Jurkat, Clone E6-1 (cell line): ENCODE measurements at regions not wholly inside any gene's neighbourhood (a gene's known extent, or its start where the extent isn't known, plus 50 kb on each side); places are given as distances from the start of the nearest gene placed in this dataset.
"Not testable (repeated sequence)": the region's sequence is repeated elsewhere in the genome, so short reads cannot be mapped to it uniquely, and the experiment has no call there.

Source experiments
- DNase-seq: peaks from one replicate; pipeline ENCODE4 v3.0.0-alpha.2; 2011; ENCODE audit warnings: low read depth, low spot score
- H3K4me3 ChIP-seq: 2 replicates; pipeline ENCODE4 v1.5.1; 2011; ENCODE audit warnings: mild to moderate bottlenecking, low read length, control low read depth, moderate library complexity

GRCh38 chrX:98897191-98897590, 1512.9 kb downstream of the PCDH19 start:
- DNase-seq: no peak
- H3K4me3 ChIP-seq: no peak overlapping the region

GRCh38 chrX:98850639-98851038, 1559.4 kb downstream of the PCDH19 start:
- H3K4me3 ChIP-seq: not testable (repeated sequence)
- DNase-seq: peak; percentile 0
